ENCODE measurements at regions not wholly inside any gene's neighbourhood (a gene's known extent, or its start where the extent isn't known, plus 50 kb on each side); places are given as distances from the start of the nearest gene placed in this dataset.
"Not testable (repeated sequence)": the region's sequence is repeated elsewhere in the genome, so short reads cannot be mapped to it uniquely, and the experiment has no call there.

- ChIA-PET CTCF (no interaction called here), POLR2A (no interaction called here)
- no peaks in the 10 kb centered on the region for H3K36me3 Mint-ChIP-seq (ENCODE audit: low read depth)
- DNase-seq: no peak
- H3K9me3 Mint-ChIP-seq: no peaks in the 10 kb centered on the region
- H3K4me1 Mint-ChIP-seq: no peaks in the 10 kb centered on the region
- H3K4me3 Mint-ChIP-seq: no peak overlapping the region
- H3K27ac Mint-ChIP-seq: no peak overlapping the region
- H3K27me3 Mint-ChIP-seq: peaks cover 2% of the 10 kb centered on the region
These were observed 121.8 kb downstream of the FHIP1A start for GRCh38 chr4:151530783-151531182.

GRCh38 chr4:151532001-151532708, 123.2 kb downstream of the FHIP1A start:
- no peak overlapping the region for H3K27ac Mint-ChIP-seq
- H3K27me3 Mint-ChIP-seq: peaks cover 2% of the 10 kb centered on the region
- no peaks in the 10 kb centered on the region for H3K4me1 Mint-ChIP-seq
- H3K4me3 Mint-ChIP-seq: no peak overlapping the region
- no peaks in the 10 kb centered on the region for H3K36me3 Mint-ChIP-seq (ENCODE audit: low read depth)
- H3K9me3 Mint-ChIP-seq: no peaks in the 10 kb centered on the region
- POLR2A ChIA-PET: no interaction called here
- CTCF ChIA-PET: interaction anchor here (1.2 kb wide), 1 partner anchor 9 kb away, joined by 3 read pairs; no protein-coding TSS in a partner anchor
- no peak for DNase-seq

- no peak overlapping the region for H3K27ac Mint-ChIP-seq
- H3K4me3 Mint-ChIP-seq: no peak overlapping the region
- no peak for DNase-seq
- H3K4me1 Mint-ChIP-seq: peaks cover 5% of the 10 kb centered on the region
- ChIA-PET CTCF (no interaction called here), POLR2A (no interaction called here)
- H3K9me3 Mint-ChIP-seq: no peaks in the 10 kb centered on the region
- no peaks in the 10 kb centered on the region for H3K36me3 Mint-ChIP-seq (ENCODE audit: low read depth)
- H3K27me3 Mint-ChIP-seq: peaks cover 2% of the 10 kb centered on the region
These were observed 125.2 kb downstream of the FHIP1A start for GRCh38 chr4:151534195-151534594.

- CTCF ChIA-PET: no interaction called here
- DNase-seq: no peak
- H3K9me3 Mint-ChIP-seq: no peaks in the 10 kb centered on the region
- H3K27me3 Mint-ChIP-seq: peaks cover 2% of the 10 kb centered on the region
- H3K27ac Mint-ChIP-seq: no peak overlapping the region
- H3K4me1 Mint-ChIP-seq: peaks cover 8% of the 10 kb centered on the region
- H3K36me3 Mint-ChIP-seq (ENCODE audit: low read depth): no peaks in the 10 kb centered on the region
- H3K4me3 Mint-ChIP-seq: no peak overlapping the region
- POLR2A ChIA-PET: no interaction called here
These were observed 126.4 kb downstream of the FHIP1A start for GRCh38 chr4:151535366-151535765.

GRCh38 chr4:151537687-151538086, 128.7 kb downstream of the FHIP1A start:
- Mint-ChIP-seq H3K4me1 (peaks cover 8% of the 10 kb centered on the region), H3K36me3 (ENCODE audit: low read depth) (no peaks in the 10 kb centered on the region), H3K27me3 (peaks cover 5% of the 10 kb centered on the region), H3K4me3 (no peak overlapping the region), H3K27ac (no peak overlapping the region), H3K9me3 (no peaks in the 10 kb centered on the region)
- POLR2A ChIA-PET: no interaction called here
- CTCF ChIA-PET: no interaction called here
- DNase-seq: no peak

- CTCF ChIA-PET: interaction anchor here (0.5 kb wide), 1 partner anchor 864 kb away, joined by 3 read pairs; no protein-coding TSS in a partner anchor
- H3K36me3 Mint-ChIP-seq (ENCODE audit: low read depth): no peaks in the 10 kb centered on the region
These were observed 130.0 kb downstream of the FHIP1A start for GRCh38 chr4:151538963-151539362.

GRCh38 chr4:151540728-151541388, 131.9 kb downstream of the FHIP1A start:
- Mint-ChIP-seq H3K27ac (no peak overlapping the region), H3K27me3 (peaks cover 8% of the 10 kb centered on the region), H3K4me1 (peaks cover 8% of the 10 kb centered on the region), H3K4me3 (no peak overlapping the region), H3K36me3 (ENCODE audit: low read depth) (no peaks in the 10 kb centered on the region), H3K9me3 (no peaks in the 10 kb centered on the region)
- CTCF ChIA-PET: interaction anchor here (1.0 kb wide), 1 partner anchor 9 kb away, joined by 3 read pairs; no protein-coding TSS in a partner anchor
- POLR2A ChIA-PET: no interaction called here
- no peak for DNase-seq

More at GRCh38 chr4:151538963-151539362, 130.0 kb downstream of the FHIP1A start:
- POLR2A ChIA-PET: no interaction called here
- no peaks in the 10 kb centered on the region for H3K9me3 Mint-ChIP-seq
- peaks cover 7% of the 10 kb centered on the region for H3K27me3 Mint-ChIP-seq
- H3K27ac Mint-ChIP-seq: no peak overlapping the region
- H3K4me1 Mint-ChIP-seq: peaks cover 8% of the 10 kb centered on the region
- no peak overlapping the region for H3K4me3 Mint-ChIP-seq
- DNase-seq: no peak

GRCh38 chr4:151541389-151542071, 132.6 kb downstream of the FHIP1A start:
- no peak overlapping the region for H3K27ac Mint-ChIP-seq
- H3K4me1 Mint-ChIP-seq: peaks cover 8% of the 10 kb centered on the region
- H3K9me3 Mint-ChIP-seq: peaks cover 3% of the 10 kb centered on the region
- H3K4me3 Mint-ChIP-seq: no peak overlapping the region
- CTCF ChIA-PET: interaction anchor here (1.0 kb wide), 1 partner anchor 9 kb away, joined by 3 read pairs; no protein-coding TSS in a partner anchor
- no peaks in the 10 kb centered on the region for H3K36me3 Mint-ChIP-seq (ENCODE audit: low read depth)
- peaks cover 8% of the 10 kb centered on the region for H3K27me3 Mint-ChIP-seq
- POLR2A ChIA-PET: no interaction called here
- DNase-seq: no peak

GRCh38 chr4:151548708-151549107, 139.7 kb downstream of the FHIP1A start:
- Mint-ChIP-seq H3K9me3 (peaks cover 16% of the 10 kb centered on the region), H3K27ac (no peak overlapping the region), H3K4me1 (no peaks in the 10 kb centered on the region), H3K36me3 (ENCODE audit: low read depth) (no peaks in the 10 kb centered on the region), H3K4me3 (no peak overlapping the region), H3K27me3 (peaks cover 3% of the 10 kb centered on the region)
- POLR2A ChIA-PET: no interaction called here
- CTCF ChIA-PET: no interaction called here
- no peak for DNase-seq

GRCh38 chr4:151549378-151549777, 140.4 kb downstream of the FHIP1A start:
- H3K27ac Mint-ChIP-seq; DNase-seq; H3K36me3 Mint-ChIP-seq (ENCODE audit: low read depth); CTCF ChIA-PET; H3K27me3 Mint-ChIP-seq; POLR2A ChIA-PET; H3K4me1 Mint-ChIP-seq; H3K4me3 Mint-ChIP-seq: not testable (repeated sequence)
- peaks cover 16% of the 10 kb centered on the region for H3K9me3 Mint-ChIP-seq

GRCh38 chr4:151553874-151554273, 144.9 kb downstream of the FHIP1A start:
- CTCF ChIA-PET: no interaction called here

GRCh38 chr4:151555151-151555945, 146.4 kb downstream of the FHIP1A start:
- no peaks in the 10 kb centered on the region for H3K36me3 Mint-ChIP-seq (ENCODE audit: low read depth)
- no peak for DNase-seq
- no peak overlapping the region for H3K4me3 Mint-ChIP-seq
- no peaks in the 10 kb centered on the region for H3K4me1 Mint-ChIP-seq
- no peak overlapping the region for H3K27ac Mint-ChIP-seq
- ChIA-PET CTCF (no interaction called here), POLR2A (no interaction called here)
- H3K27me3 Mint-ChIP-seq: peaks cover 9% of the 10 kb centered on the region
- no peaks in the 10 kb centered on the region for H3K9me3 Mint-ChIP-seq

More at GRCh38 chr4:151553874-151554273, 144.9 kb downstream of the FHIP1A start:
- DNase-seq: no peak
- H3K9me3 Mint-ChIP-seq: peaks cover 4% of the 10 kb centered on the region
- H3K27ac Mint-ChIP-seq: no peak overlapping the region
- H3K27me3 Mint-ChIP-seq: peaks cover 9% of the 10 kb centered on the region
- H3K4me3 Mint-ChIP-seq: no peak overlapping the region
- H3K36me3 Mint-ChIP-seq (ENCODE audit: low read depth): no peaks in the 10 kb centered on the region
- POLR2A ChIA-PET: no interaction called here
- H3K4me1 Mint-ChIP-seq: no peaks in the 10 kb centered on the region

GRCh38 chr4:151558496-151559113, 149.6 kb downstream of the FHIP1A start:
- H3K27ac Mint-ChIP-seq: no peak overlapping the region
- CTCF ChIA-PET: no interaction called here
- H3K9me3 Mint-ChIP-seq: no peaks in the 10 kb centered on the region
- POLR2A ChIA-PET: no interaction called here
- H3K27me3 Mint-ChIP-seq: peaks cover 25% of the 10 kb centered on the region
- no peak for DNase-seq
- H3K4me3 Mint-ChIP-seq: no peak overlapping the region
- H3K4me1 Mint-ChIP-seq: no peaks in the 10 kb centered on the region
- no peaks in the 10 kb centered on the region for H3K36me3 Mint-ChIP-seq (ENCODE audit: low read depth)
